GM12891 (cell line): ENCODE measurements at regions not wholly inside any gene's neighbourhood (a gene's known extent, or its start where the extent isn't known, plus 50 kb on each side); places are given as distances from the start of the nearest gene placed in this dataset.

Experiments used
- POLR2A ChIP-seq: IDR thresholded peaks from 2 replicates; pipeline ENCODE4 v1.6.1; 2011; ENCODE audit warnings: low read depth, low read length, control low read depth
- POLR2AphosphoS5 ChIP-seq: IDR thresholded peaks from 2 replicates; pipeline ENCODE4 v1.6.1; 2011; ENCODE audit warnings: low read depth, low read length, control low read depth
- TAF1 ChIP-seq: IDR thresholded peaks from 2 replicates; pipeline ENCODE4 v1.6.1; 2011; ENCODE audit warnings: low read depth, low read length, control low read depth

DNA sequence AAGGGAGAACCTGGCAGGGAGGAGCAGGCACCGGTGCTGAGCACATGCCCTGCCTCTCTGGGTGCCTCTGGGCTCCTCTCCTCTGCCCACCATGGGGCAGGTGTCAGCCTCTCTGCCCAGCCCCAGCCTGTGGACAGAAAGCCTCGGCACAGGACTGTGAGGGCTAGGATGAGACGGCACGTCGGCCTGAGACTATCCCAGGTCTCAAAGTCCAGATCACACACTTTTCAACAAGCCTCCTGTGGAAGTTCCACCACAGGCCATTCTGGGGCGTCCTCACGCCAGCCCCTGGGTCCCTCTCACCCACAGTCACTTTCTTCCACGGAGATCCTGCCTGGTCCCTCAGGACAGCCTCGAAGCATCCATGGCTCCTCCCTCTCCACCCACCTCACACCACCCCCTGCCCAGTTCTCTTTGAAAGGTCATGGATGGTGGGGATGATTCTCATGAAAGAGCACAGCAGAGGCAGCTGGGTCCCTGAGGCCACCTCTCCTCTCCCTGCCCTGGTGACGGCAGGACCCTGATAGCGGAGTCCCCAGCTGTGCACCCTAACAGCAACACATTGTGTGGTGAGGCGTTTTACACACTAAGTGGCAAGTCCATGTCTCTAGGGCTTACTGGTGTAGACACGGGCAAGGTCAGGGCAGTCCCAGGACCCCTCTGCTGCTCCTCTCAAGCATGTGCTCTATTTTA is 569.4 kb upstream of the SALL3 start:
- TF ChIP-seq TAF1 (no peak), POLR2AphosphoS5 (no peak), POLR2A (no peak)
